GM18507 (cell line): ENCODE measurements at regions not wholly inside any gene's neighbourhood (a gene's known extent, or its start where the extent isn't known, plus 50 kb on each side); places are given as distances from the start of the nearest gene placed in this dataset.
"Not testable (repeated sequence)": the region's sequence is repeated elsewhere in the genome, so short reads cannot be mapped to it uniquely, and the experiment has no call there.

ENCODE experiments used
- DNase-seq: peaks from one replicate; pipeline ENCODE4 v3.0.0; 2011; ENCODE audit warnings: low read depth; ENCODE audit not compliant: insufficient read length; ENCODE audit errors: extremely low spot score
- FAIRE-seq: peaks from 2 replicates; lab custom pipeline; 2011; peaks lifted over from hg19 to GRCh38; lab: Jason Lieb, UNC

GRCh38 chr9:104980039-104980654 lies 52.2 kb upstream of the ABCA1 start:
- no peak for DNase-seq
- no peak for FAIRE-seq

- no peak for DNase-seq
- no peak for FAIRE-seq
Observed at GRCh38 chr9:104981543-104982129, 53.7 kb upstream of the ABCA1 start.

- no peak for FAIRE-seq
Observed at GRCh38 chr9:104982543-104982942, 54.6 kb upstream of the ABCA1 start.

GRCh38 chr9:104983491-104983890 lies 55.5 kb upstream of the ABCA1 start:
- DNase-seq (no peak), FAIRE-seq (no peak)

More at GRCh38 chr9:104982543-104982942, 54.6 kb upstream of the ABCA1 start:
- DNase-seq: no peak

GRCh38 chr9:104984121-104984520 lies 56.2 kb upstream of the ABCA1 start:
- DNase-seq: no peak
- FAIRE-seq: no peak

GRCh38 chr9:104984542-104984941 lies 56.6 kb upstream of the ABCA1 start:
- DNase-seq (no peak), FAIRE-seq (no peak)

- DNase-seq (no peak), FAIRE-seq (no peak)
Observed at GRCh38 chr9:104984948-104985347, 57.0 kb upstream of the ABCA1 start.

GRCh38 chr9:104986096-104986495 lies 58.1 kb upstream of the ABCA1 start:
- DNase-seq (no peak), FAIRE-seq (no peak)

GRCh38 chr9:104987743-104988142 lies 59.8 kb upstream of the ABCA1 start:
- FAIRE-seq (no peak), DNase-seq (no peak)

- FAIRE-seq: no peak
Observed at GRCh38 chr9:104988539-104988938, 60.6 kb upstream of the ABCA1 start.

GRCh38 chr9:104991144-104991953 lies 63.4 kb upstream of the ABCA1 start:
- peak; percentile 75 for FAIRE-seq

More at GRCh38 chr9:104988539-104988938, 60.6 kb upstream of the ABCA1 start:
- no peak for DNase-seq

GRCh38 chr9:104992659-104993058 lies 64.7 kb upstream of the ABCA1 start:
- no peak for DNase-seq
- FAIRE-seq: no peak

More at GRCh38 chr9:104991144-104991953, 63.4 kb upstream of the ABCA1 start:
- DNase-seq: peak; percentile 35

GRCh38 chr9:104993291-104993963 lies 65.5 kb upstream of the ABCA1 start:
- no peak for FAIRE-seq

GRCh38 chr9:104997536-104997935 lies 69.6 kb upstream of the ABCA1 start:
- no peak for FAIRE-seq
- no peak for DNase-seq

More at GRCh38 chr9:104993291-104993963, 65.5 kb upstream of the ABCA1 start:
- no peak for DNase-seq

- FAIRE-seq (no peak), DNase-seq (no peak)
Observed at GRCh38 chr9:104999136-104999535, 71.2 kb upstream of the ABCA1 start.

- DNase-seq, FAIRE-seq: not testable (repeated sequence)
Observed at GRCh38 chr9:105000529-105000928, 72.6 kb upstream of the ABCA1 start.

GRCh38 chr9:105004466-105005090 lies 76.6 kb upstream of the ABCA1 start:
- no peak for DNase-seq
- no peak for FAIRE-seq

- DNase-seq (no peak), FAIRE-seq (no peak)
Observed at GRCh38 chr9:105005186-105005585, 77.2 kb upstream of the ABCA1 start.

GRCh38 chr9:105006514-105006913 lies 78.6 kb upstream of the ABCA1 start:
- FAIRE-seq (no peak), DNase-seq (no peak)

- DNase-seq (no peak), FAIRE-seq (no peak)
Observed at GRCh38 chr9:105007143-105007542, 79.2 kb upstream of the ABCA1 start.
